ENCODE measurements at regions not wholly inside any gene's neighbourhood (a gene's known extent, or its start where the extent isn't known, plus 50 kb on each side); places are given as distances from the start of the nearest gene placed in this dataset.

- DNase-seq = no peak
These were observed 194.5 kb upstream of the JAG1 start for GRCh38 chr20:10868299-10868698.

GRCh38 chr20:10873026-10873425, 199.2 kb upstream of the JAG1 start:
- DNase-seq = no peak

GRCh38 chr20:10875653-10876052, 201.9 kb upstream of the JAG1 start:
- DNase-seq = no peak

- DNase-seq = no peak
These were observed 202.8 kb upstream of the JAG1 start for GRCh38 chr20:10876558-10876957.

GRCh38 chr20:10877342-10877741, 203.5 kb upstream of the JAG1 start:
- no peak for DNase-seq

GRCh38 chr20:10883166-10883565, 209.4 kb upstream of the JAG1 start:
- DNase-seq = no peak

GRCh38 chr20:10893321-10893720, 219.5 kb upstream of the JAG1 start:
- DNase-seq = no peak

- no peak for DNase-seq
These were observed 223.5 kb upstream of the JAG1 start for GRCh38 chr20:10897336-10897735.

- no peak for DNase-seq
These were observed 224.8 kb upstream of the JAG1 start for GRCh38 chr20:10898552-10898951.

GRCh38 chr20:10902174-10902573, 228.4 kb upstream of the JAG1 start:
- DNase-seq = no peak

GRCh38 chr20:10902576-10903282, 228.9 kb upstream of the JAG1 start:
- no peak for DNase-seq

- no peak for DNase-seq
These were observed 233.0 kb upstream of the JAG1 start for GRCh38 chr20:10906834-10907233.

GRCh38 chr20:10909803-10910202, 236.0 kb upstream of the JAG1 start:
- DNase-seq = no peak

GRCh38 chr20:10910535-10911178, 236.9 kb upstream of the JAG1 start:
- DNase-seq = no peak

- DNase-seq = no peak
These were observed 237.5 kb upstream of the JAG1 start for GRCh38 chr20:10911298-10911697.

GRCh38 chr20:10915815-10916214, 242.0 kb upstream of the JAG1 start:
- no peak for DNase-seq

- DNase-seq = no peak
These were observed 242.5 kb upstream of the JAG1 start for GRCh38 chr20:10916312-10916711.

- DNase-seq = no peak
These were observed 244.0 kb upstream of the JAG1 start for GRCh38 chr20:10917826-10918225.

- DNase-seq = no peak
These were observed 245.8 kb upstream of the JAG1 start for GRCh38 chr20:10919396-10920140.

GRCh38 chr20:10920396-10920795, 246.6 kb upstream of the JAG1 start:
- no peak for DNase-seq

GRCh38 chr20:10921491-10922010, 247.8 kb upstream of the JAG1 start:
- no peak for DNase-seq

GRCh38 chr20:10922506-10922905, 248.7 kb upstream of the JAG1 start:
- no peak for DNase-seq

- no peak for DNase-seq
These were observed 249.1 kb upstream of the JAG1 start for GRCh38 chr20:10922941-10923340.
